Choroid plexus epithelial cell (primary cell): ENCODE measurements at regions not wholly inside any gene's neighbourhood (a gene's known extent, or its start where the extent isn't known, plus 50 kb on each side); places are given as distances from the start of the nearest gene placed in this dataset.

Source experiments
- DNase-seq: peaks from one replicate; pipeline ENCODE4 v3.0.0-alpha.2; 2010; ENCODE audit warnings: low read depth
- H3K4me3 ChIP-seq: 2 replicates; pipeline ENCODE4 v1.5.1; 2011; ENCODE audit warnings: low read depth, mild to moderate bottlenecking, control low read depth, low read length, moderate library complexity
- TF ChIP-seq, protein P1 (sequence below): conservative IDR thresholded peaks from 2 replicates; pipeline ENCODE4 v1.5.1; 2011; ENCODE audit warnings: low read depth, mild to moderate bottlenecking, control low read depth, inconsistent platforms, low read length, moderate library complexity

DNA sequence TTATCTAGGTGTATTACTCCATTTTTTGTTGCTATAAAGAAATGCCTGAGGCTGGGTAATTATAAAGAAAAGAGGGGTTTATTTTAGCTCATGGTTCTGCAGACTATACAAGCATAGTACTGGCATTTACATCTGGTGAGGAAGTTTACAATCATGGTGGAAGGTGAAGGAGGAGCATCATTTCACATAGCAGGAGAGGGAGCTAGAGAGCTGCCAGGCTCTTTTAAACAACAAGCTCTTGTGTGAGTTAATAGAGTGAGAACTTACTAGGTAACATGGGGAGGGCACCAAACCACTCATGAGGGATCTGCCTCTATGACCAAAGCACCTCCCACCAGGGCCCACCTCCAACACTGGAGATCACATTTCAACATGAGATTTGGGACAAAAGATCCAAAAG, 221.7 kb upstream of the GPC6 start:
- H3K4me3 ChIP-seq, result no peak overlapping the region
- TF ChIP-seq, protein P1, sequence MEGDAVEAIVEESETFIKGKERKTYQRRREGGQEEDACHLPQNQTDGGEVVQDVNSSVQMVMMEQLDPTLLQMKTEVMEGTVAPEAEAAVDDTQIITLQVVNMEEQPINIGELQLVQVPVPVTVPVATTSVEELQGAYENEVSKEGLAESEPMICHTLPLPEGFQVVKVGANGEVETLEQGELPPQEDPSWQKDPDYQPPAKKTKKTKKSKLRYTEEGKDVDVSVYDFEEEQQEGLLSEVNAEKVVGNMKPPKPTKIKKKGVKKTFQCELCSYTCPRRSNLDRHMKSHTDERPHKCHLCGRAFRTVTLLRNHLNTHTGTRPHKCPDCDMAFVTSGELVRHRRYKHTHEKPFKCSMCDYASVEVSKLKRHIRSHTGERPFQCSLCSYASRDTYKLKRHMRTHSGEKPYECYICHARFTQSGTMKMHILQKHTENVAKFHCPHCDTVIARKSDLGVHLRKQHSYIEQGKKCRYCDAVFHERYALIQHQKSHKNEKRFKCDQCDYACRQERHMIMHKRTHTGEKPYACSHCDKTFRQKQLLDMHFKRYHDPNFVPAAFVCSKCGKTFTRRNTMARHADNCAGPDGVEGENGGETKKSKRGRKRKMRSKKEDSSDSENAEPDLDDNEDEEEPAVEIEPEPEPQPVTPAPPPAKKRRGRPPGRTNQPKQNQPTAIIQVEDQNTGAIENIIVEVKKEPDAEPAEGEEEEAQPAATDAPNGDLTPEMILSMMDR, result peak; percentile 42
- peak; percentile 49 for DNase-seq

DNA sequence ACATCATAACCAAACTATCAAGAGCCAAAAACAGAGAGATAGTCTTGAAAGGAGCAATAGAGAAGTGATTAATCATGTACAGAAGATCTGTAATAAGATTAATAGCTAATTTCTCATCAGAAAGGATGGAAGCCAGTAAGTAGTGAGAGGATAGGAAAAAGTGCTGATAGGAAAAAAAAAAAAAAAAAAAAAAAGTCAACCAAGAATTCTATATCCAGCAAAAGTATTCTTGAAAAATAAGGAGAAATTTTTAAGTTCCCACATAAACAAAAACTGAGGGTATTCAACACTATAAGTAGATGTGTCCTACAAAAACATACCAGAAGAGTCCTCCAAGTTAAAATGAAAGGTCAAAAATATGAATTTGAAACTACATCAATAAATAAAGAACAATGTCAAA, 218.7 kb upstream of the GPC6 start:
- DNase-seq, result no peak
- H3K4me3 ChIP-seq, result no peak overlapping the region
- TF ChIP-seq, protein P1, result no peak

DNA sequence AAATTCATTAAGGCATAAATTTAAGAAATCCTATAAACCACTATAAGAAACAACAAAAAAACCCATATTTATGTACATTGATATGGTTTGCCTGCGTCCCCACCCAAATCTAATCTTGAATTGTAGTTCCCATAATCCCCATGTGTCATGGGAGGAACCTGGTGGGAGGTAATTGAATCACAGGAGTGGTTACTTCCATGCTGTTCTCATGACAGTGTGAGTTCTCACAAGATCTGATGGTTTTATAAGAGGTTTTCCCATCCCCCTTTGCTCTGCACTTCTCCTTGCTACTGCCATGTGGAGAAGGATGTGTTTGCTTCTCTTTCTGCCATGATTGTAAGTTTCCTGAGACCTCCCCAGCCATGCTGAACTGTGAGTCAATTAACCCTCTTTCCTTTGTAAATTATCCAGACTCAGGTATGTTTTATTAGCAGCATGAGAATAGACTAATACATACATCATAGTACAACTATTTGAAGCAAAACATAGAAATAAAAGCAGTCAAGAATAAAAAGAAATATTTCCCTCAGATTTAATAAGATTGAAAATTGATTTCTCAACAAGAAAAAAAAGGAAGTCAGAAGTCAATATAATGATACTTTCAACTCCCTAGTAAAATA, 209.0 kb upstream of the GPC6 start:
- no peak for DNase-seq
- TF ChIP-seq, protein P1, result no peak
- no peak overlapping the region for H3K4me3 ChIP-seq

- no peak overlapping the region for H3K4me3 ChIP-seq
- TF ChIP-seq, protein P1, result no peak
- no peak for DNase-seq
Measured at GRCh38 chr13:93023929-93024328, 202.7 kb upstream of the GPC6 start.

- DNase-seq, result no peak
- H3K4me3 ChIP-seq, result no peak overlapping the region
- TF ChIP-seq, protein P1, result no peak
Measured at GRCh38 chr13:93025984-93026383, 200.6 kb upstream of the GPC6 start.

DNA sequence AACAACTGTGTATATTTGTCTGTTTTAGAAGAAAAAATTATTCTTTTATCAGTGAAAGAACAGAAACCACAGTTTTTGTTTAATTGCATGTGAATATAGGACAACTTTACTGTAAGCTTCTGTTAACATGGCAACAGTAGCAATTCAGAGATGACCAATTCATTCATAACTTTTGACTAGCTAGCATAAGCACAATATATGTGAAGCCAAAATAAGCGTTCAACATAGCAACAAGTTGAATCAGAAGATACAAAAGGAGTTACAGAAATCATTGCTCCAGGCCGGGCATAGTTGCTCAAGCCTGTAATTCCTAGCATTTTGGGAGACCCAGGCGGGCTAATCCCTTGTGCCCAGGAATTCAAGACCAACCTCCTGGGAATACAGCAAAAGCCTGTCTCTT, 197.1 kb upstream of the GPC6 start:
- DNase-seq, result peak; percentile 25
- no peak overlapping the region for H3K4me3 ChIP-seq
- TF ChIP-seq, protein P1, result no peak

GRCh38 chr13:93036380-93036779, 190.2 kb upstream of the GPC6 start:
- no peak overlapping the region for H3K4me3 ChIP-seq
- DNase-seq, result no peak
- TF ChIP-seq, protein P1, result no peak
